HG02981 (cell line): ENCODE measurements at regions not wholly inside any gene's neighbourhood (a gene's known extent, or its start where the extent isn't known, plus 50 kb on each side); places are given as distances from the start of the nearest gene placed in this dataset.
A peak's percentile ranks its signal among the peaks of the same experiment; 100 is the strongest.
"Not testable (repeated sequence)": the region's sequence is repeated elsewhere in the genome, so short reads cannot be mapped to it uniquely, and the experiment has no call there.

Source experiments
- ATAC-seq: cut with Tn5 transposase; IDR thresholded peaks from one replicate; pipeline ENCODE4 v1.9.1; 2021; ENCODE audit warnings: mild to moderate bottlenecking, moderate library complexity; ENCODE audit not compliant: unreplicated experiment

- no peak for ATAC-seq
Observed at GRCh38 chr9:29241320-29241719, 1668.0 kb upstream of the C9orf72 start.

GRCh38 chr9:29245351-29245750, 1672.1 kb upstream of the C9orf72 start:
- ATAC-seq: no peak

GRCh38 chr9:29270400-29270799, 1697.1 kb upstream of the C9orf72 start:
- not testable (repeated sequence) for ATAC-seq

GRCh38 chr9:29282121-29282520, 1708.8 kb upstream of the C9orf72 start:
- ATAC-seq: no peak

- no peak for ATAC-seq
Observed at GRCh38 chr9:29285818-29286217, 1712.5 kb upstream of the C9orf72 start.

DNA sequence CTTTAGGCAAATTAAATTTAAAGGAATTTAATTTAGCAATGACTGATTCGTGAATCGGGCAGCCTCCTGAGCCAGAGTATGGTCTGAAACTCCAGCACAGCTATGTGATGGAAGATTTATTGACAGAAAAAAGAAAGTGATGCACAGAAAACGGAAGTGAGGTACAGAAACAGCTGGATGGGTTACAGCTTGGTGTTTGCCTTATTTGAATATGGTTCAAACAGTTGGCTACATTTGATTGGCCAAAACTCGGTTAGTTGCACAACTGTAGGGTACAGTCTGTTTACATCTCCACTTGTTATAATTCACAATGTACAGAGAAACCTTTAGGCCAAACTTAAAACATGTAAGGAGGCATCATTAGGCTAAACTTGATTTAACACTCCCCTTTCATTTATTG, 1716.1 kb upstream of the C9orf72 start:
- ATAC-seq: no peak

GRCh38 chr9:29290516-29290915, 1717.2 kb upstream of the C9orf72 start:
- no peak for ATAC-seq

DNA sequence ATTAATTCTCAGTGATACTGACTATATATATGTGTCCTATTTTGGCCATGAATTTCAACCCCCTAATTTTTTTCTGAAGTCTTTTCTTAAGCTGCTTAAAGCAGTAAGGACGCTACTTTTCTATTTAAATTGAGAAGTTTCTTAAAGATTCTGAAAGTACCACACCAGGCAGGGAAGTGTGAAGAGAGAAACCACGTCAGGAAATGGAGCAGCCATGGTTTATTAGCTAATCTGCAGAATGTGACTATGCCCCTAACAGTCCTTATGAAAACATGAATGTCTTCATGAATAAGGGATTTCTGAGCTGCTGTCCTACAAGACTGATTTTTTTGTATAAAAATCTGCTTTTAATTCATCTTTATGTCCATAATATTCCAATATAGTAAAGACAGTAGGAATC, 1724.3 kb upstream of the C9orf72 start:
- no peak for ATAC-seq

- ATAC-seq: no peak
Observed at GRCh38 chr9:29311221-29311620, 1737.9 kb upstream of the C9orf72 start.

DNA sequence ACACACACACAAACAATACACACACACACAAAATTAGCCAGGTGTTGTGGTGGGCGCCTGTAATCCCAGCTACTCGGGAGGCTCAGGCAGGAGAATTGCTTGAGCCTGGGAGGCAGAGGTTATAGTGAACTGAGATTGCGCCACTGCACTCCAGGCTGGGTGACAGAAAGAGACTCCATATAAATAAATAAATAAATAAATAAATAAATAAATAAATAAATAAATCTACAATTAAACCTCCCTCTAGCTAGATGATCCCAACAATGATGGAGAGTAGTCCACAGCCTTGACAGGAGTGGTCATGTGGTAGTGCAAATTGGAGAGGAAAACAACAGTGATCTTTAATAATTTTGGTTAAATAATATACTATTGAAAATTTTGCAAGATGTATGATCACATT, 1739.0 kb upstream of the C9orf72 start:
- no peak for ATAC-seq

- no peak for ATAC-seq
Observed at GRCh38 chr9:29319736-29320513, 1746.6 kb upstream of the C9orf72 start.

- peak; percentile 79 for ATAC-seq
Observed at GRCh38 chr9:29322240-29322639, 1749.0 kb upstream of the C9orf72 start.

DNA sequence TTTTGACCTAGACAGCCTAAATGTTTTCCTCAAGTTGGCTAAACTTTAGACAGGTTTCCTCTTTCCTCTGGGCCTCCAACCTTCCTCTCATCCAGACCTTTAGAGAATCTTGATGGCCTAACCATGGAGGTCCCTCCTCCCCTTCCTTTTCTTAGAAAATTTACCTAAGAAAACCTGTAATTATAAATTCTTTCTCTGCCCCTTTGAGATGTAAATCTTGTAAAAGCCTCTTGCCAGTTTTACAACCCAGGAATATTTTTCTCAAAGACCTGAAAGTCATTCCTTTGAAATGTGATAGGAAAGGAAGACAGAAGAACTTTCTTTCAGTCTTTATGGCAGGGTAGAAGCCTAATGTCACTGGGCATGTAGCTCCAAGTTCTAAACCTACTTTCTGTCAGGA, 1752.6 kb upstream of the C9orf72 start:
- no peak for ATAC-seq

DNA sequence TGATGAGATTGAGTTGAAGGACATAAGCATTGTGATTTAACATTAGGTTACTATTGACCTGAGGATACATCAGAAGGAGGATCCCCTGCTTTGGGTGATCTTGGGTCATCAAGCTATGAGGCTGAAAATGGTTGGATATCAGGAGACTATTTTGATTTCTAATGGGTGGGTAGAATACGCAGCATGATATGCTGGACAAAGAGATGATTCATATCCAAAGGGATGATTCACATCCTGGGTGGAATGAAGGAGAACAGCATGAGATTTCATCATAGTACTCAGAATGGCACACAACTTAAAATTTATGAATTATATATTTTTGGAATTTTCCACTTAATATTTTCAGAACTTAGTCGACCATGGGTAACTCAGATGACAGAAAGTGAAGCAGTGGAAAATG, 1759.5 kb upstream of the C9orf72 start:
- ATAC-seq: no peak

DNA sequence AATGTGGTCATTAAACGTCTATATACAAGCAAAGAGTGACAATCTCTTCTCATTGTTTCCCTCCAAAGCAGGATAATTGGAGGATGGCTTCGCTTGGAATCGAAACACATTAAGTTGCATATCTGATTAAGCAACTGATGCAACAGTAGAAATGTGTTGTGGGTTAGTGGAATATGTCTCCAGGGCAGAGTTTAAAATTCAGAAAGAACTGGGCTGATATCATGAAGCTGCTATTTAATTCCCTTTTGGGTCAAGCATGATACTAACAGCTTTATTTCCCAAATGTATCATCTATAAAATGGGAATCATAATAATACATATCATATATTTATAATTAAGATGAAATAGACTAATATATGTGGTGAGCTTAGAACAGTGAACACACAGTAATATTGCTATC, 1763.0 kb upstream of the C9orf72 start:
- ATAC-seq: no peak

GRCh38 chr9:29339387-29339786, 1766.1 kb upstream of the C9orf72 start:
- no peak for ATAC-seq

DNA sequence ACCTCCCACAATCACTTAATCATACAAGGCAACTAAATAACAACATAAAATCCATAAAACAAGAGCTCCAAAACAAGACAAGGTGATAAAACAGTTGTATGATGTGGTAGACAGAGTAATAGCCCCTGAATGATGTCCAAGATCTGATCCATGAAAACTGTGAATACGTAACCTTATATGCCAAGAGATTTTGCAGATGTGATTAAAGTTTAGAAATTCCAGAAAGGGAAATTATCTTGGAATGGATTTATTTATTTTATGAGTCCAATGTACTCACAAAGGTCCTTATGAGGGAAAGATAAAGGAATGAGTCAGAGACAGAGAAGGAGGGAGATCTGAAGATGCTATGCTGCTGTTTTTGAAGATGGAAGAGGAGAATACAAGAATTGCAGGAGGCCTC, 1775.7 kb upstream of the C9orf72 start:
- ATAC-seq: no peak

DNA sequence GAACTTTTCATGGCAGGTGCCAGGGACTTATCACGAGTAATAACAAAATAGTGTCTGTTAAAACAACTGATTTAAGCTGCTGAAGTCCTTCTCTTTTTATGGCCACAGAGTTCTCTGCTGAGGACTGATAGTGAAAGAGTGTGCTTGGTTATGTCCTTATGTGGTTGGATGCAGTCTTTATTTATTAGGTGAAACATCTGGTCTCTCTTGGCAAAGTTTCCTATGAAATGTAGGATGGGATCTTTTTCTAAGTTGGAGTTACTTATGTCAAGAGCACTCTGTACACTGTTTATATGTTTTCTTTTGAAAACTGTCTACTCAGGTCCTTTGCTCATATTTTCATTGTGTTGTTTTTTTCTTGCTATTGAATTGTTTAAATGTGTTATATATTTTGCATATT, 1816.1 kb upstream of the C9orf72 start:
- no peak for ATAC-seq

DNA sequence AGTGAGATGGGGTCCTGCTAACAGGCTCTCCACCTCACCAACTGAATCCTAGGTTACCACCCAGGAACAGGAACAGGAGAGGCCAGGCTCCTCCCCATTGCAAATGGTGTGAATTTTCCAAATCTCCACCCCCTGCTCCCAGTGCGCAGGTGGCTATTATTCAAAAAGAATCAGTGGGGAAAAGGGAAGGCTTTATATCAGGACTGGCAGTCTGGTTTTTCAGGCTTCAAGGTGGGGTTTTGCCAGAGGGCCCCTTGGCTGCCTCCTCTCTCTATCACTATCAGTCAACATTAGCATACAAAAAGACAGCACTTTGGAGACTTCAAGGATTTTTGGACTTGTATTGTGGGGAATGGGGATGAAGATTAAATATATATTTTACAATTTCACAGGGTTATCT, 1817.6 kb upstream of the C9orf72 start:
- ATAC-seq: no peak

DNA sequence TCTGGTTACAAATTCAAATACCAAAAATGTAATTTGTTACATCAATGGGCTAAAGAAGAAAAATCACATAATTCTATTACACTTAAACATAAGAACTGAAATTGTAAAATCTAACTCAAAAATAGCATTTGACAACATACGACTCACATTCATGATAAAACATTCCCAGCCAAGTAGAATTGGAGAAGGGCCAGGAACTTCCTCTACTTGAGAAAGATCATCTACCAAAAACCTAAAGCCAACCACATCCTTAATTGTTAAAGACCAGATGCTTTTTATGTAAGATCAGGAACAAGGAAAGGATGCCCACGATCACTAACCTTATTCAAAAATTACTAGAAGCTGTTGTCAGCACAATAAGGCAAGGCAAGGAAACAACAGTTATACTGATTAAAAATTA, 1819.8 kb upstream of the C9orf72 start:
- ATAC-seq: no peak

DNA sequence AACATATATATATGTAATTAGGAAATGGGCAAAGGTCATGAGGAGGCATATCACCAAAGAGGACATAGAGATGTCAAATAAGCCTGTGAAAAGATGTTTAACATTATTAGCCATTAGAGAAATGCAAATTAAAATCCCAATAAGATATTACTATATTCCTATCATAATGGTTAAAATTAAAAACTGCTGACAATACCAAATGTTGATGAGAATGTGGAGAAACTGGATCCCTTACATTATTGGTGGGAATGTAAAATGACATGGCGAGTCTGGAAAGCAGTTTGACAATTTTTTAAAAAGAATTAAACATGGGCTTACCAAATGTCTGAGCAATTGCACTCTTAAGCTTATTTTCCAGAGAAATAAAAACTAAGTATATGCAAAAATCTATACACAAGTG, 1821.6 kb upstream of the C9orf72 start:
- ATAC-seq: no peak

DNA sequence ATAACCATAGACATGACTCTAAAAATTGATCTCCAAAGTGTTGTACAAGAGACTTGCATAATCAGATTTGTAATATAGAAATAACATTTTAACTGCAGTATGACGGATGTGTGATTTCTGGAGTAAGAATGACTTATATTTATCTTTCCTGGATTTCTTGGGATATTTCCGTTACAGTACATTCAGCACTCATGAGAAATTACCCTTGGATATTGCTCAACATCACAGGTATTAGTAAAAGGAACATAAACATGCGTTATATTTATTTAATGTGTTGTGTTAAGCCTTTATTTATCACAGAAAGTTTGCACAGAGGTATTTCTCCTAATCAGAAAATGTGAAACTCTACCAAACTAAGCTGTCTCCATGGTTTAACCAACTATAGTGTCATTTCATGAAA, 1823.9 kb upstream of the C9orf72 start:
- ATAC-seq: no peak

GRCh38 chr9:29416204-29416603, 1842.9 kb upstream of the C9orf72 start:
- no peak for ATAC-seq
